Loucy (cell line): ENCODE measurements at regions not wholly inside any gene's neighbourhood (a gene's known extent, or its start where the extent isn't known, plus 50 kb on each side); places are given as distances from the start of the nearest gene placed in this dataset.

Experiments
- H2AFZ ChIP-seq: fragments of 200-600 bp; sonication (generic); 2 replicates; pipeline ENCODE4 v1.6.0; 2016; ENCODE audit warnings: antibody characterized with exemption, mild to moderate bottlenecking, low read length, moderate library complexity
- H3F3A ChIP-seq: fragments of 200-600 bp; 2 replicates; pipeline ENCODE4 v1.6.0; 2016; ENCODE audit warnings: antibody characterized with exemption, low read depth, mild to moderate bottlenecking
- H3K27me3 ChIP-seq: fragments of 200-600 bp; sonication (generic); 2 replicates; pipeline ENCODE4 v1.6.1; 2014; ENCODE audit warnings: low read length, mild to moderate bottlenecking; ENCODE audit not compliant: insufficient read depth, poor library complexity, severe bottlenecking
- H3K36me3 ChIP-seq: fragments of 200-600 bp; sonication (generic); 2 replicates; pipeline ENCODE4 v1.6.1; 2016; ENCODE audit warnings: low read length; ENCODE audit not compliant: insufficient read depth
- H3K4me1 ChIP-seq: fragments of 200-600 bp; sonication (generic); 2 replicates; pipeline ENCODE4 v1.5.1; 2014; ENCODE audit warnings: low read length, mild to moderate bottlenecking; ENCODE audit not compliant: insufficient read depth, poor library complexity, severe bottlenecking
- H3K4me2 ChIP-seq: fragments of 200-600 bp; sonication (generic); 2 replicates; pipeline ENCODE4 v1.6.0; 2014; ENCODE audit warnings: antibody characterized with exemption, low read length, low read depth, mild to moderate bottlenecking; ENCODE audit not compliant: poor library complexity, severe bottlenecking
- H3K4me3 ChIP-seq: fragments of 200-600 bp; sonication (generic); 2 replicates; pipeline ENCODE4 v1.5.1; 2014; ENCODE audit warnings: low read length, mild to moderate bottlenecking, mixed read lengths; ENCODE audit not compliant: poor library complexity, severe bottlenecking
- H3K79me2 ChIP-seq: fragments of 200-600 bp; sonication (generic); 2 replicates; pipeline ENCODE4 v1.6.1; 2014; ENCODE audit warnings: low read length; ENCODE audit not compliant: insufficient read depth
- H3K9ac ChIP-seq: fragments of 200-600 bp; sonication (generic); 2 replicates; pipeline ENCODE4 v1.6.0; 2014; ENCODE audit warnings: mild to moderate bottlenecking, low read depth, low read length, moderate library complexity; ENCODE audit not compliant: poor library complexity, severe bottlenecking
- H3K9me2 ChIP-seq: fragments of 200-600 bp; sonication (generic); replicated peaks from 2 replicates; pipeline ENCODE4 v1.6.1; 2016; ENCODE audit warnings: low read depth, low read length, mixed read lengths
- H3K9me3 ChIP-seq: fragments of 200-600 bp; sonication (generic); 2 replicates; pipeline ENCODE4 v1.6.1; 2014; ENCODE audit warnings: mild to moderate bottlenecking, antibody characterized with exemption, low read length, low read depth; ENCODE audit not compliant: insufficient read depth
- H4K20me1 ChIP-seq: fragments of 200-600 bp; sonication (generic); 2 replicates; pipeline ENCODE4 v1.6.0; 2014; ENCODE audit warnings: antibody characterized with exemption, low read length, mild to moderate bottlenecking; ENCODE audit not compliant: insufficient read depth, poor library complexity, severe bottlenecking
- EZH2phosphoT487 ChIP-seq: fragments of 200-600 bp; IDR thresholded peaks from 2 replicates; pipeline ENCODE4 v1.6.1; 2018; ENCODE audit warnings: antibody characterized with exemption, mild to moderate bottlenecking, moderate library complexity, borderline replicate concordance
- TF ChIP-seq, protein P1 (sequence below): fragments of 200-600 bp; sonication (generic); conservative IDR thresholded peaks from 2 replicates; pipeline ENCODE4 v1.5.1; 2014; ENCODE audit warnings: mild to moderate bottlenecking, antibody characterized with exemption, low read length

DNA sequence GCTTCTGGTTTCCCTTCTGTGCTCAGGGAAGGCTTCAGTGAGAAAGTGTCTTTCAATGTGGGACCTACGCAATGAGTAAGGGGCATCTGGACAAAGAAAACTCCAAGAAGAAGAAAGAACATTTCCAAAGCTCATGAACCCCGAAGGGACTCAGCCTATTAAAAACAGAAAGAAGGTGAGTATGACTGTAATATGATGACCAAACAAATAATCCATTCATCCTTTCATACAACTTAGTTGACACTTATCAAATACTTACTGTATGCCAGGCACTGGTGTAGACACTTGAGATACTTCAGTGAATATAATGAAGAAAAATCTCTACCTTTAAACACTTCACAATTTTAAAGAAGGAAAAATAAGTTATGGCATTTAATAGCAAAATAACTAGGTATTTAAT, 1054.2 kb upstream of the FOXG1 start:
- no peaks in the 10 kb centered on the region for H3K9me2 ChIP-seq
- H3K4me1 ChIP-seq, result no peaks in the 10 kb centered on the region
- no peaks in the 10 kb centered on the region for H3K27me3 ChIP-seq
- H3K4me3 ChIP-seq, result no peak overlapping the region
- no peaks in the 10 kb centered on the region; the same call in 1 of the 2 replicates for H3K9me3 ChIP-seq
- TF ChIP-seq EZH2phosphoT487, result no peak
- TF ChIP-seq, protein P1, sequence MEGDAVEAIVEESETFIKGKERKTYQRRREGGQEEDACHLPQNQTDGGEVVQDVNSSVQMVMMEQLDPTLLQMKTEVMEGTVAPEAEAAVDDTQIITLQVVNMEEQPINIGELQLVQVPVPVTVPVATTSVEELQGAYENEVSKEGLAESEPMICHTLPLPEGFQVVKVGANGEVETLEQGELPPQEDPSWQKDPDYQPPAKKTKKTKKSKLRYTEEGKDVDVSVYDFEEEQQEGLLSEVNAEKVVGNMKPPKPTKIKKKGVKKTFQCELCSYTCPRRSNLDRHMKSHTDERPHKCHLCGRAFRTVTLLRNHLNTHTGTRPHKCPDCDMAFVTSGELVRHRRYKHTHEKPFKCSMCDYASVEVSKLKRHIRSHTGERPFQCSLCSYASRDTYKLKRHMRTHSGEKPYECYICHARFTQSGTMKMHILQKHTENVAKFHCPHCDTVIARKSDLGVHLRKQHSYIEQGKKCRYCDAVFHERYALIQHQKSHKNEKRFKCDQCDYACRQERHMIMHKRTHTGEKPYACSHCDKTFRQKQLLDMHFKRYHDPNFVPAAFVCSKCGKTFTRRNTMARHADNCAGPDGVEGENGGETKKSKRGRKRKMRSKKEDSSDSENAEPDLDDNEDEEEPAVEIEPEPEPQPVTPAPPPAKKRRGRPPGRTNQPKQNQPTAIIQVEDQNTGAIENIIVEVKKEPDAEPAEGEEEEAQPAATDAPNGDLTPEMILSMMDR, result no peak
- H3K9ac ChIP-seq, result no peak overlapping the region
- no peaks in the 10 kb centered on the region for H3K79me2 ChIP-seq
- no peak overlapping the region for H2AFZ ChIP-seq
- H3K36me3 ChIP-seq, result no peaks in the 10 kb centered on the region
- H3K4me2 ChIP-seq, result no peak overlapping the region
- H3F3A ChIP-seq, result no peaks in the 10 kb centered on the region
- no peaks in the 10 kb centered on the region for H4K20me1 ChIP-seq

DNA sequence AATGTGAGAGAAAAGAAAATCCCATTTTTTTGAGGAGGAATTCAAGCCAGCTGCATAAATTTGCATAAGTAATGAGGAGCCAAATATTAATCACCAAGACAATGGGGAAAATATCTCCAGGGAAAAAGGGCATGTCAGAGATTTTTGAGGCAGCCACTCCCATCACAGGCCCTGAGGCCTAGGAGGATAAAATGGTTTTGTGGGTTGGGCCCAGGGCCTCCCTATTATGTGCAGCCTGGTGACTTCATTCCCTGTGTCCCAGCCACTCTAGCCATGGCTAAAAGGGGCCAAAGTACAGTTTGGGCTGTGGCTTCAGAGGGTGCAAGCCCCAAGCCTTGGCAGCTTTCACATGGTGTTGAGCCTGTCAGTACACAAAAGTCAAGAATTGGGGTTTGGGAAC, 1051.0 kb upstream of the FOXG1 start:
- Histone ChIP-seq H3K27me3 (no peaks in the 10 kb centered on the region), H3K9ac (no peak overlapping the region), H3K4me2 (no peak overlapping the region), H3K9me3 (no peaks in the 10 kb centered on the region; the same call in 1 of the 2 replicates), H3K9me2 (no peaks in the 10 kb centered on the region), H2AFZ (no peak overlapping the region), H3F3A (no peaks in the 10 kb centered on the region), H4K20me1 (no peaks in the 10 kb centered on the region), H3K4me1 (no peaks in the 10 kb centered on the region), H3K36me3 (no peaks in the 10 kb centered on the region), H3K4me3 (no peak overlapping the region), H3K79me2 (no peaks in the 10 kb centered on the region)
- no peak for TF ChIP-seq EZH2phosphoT487
- TF ChIP-seq, protein P1, result no peak

DNA sequence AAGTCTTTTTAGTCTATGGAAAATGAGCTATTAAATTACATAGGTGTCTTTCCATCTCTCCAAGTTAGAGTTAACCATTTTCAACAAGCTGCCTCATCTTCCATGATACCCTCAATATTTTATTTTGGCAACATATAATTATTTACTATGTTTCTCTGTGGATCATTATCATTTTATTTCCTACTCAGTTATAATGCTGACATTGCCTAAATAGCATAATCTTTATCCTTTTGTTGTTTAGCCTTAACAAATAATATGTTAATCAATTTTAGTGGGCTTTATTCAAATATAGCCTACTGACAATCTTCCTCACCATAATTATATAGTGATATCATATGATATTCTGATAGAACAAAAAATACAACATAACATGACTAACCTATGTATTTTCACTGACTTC, 1044.8 kb upstream of the FOXG1 start:
- Histone ChIP-seq H3K27me3 (no peaks in the 10 kb centered on the region), H2AFZ (no peak overlapping the region), H3K9ac (no peak overlapping the region), H4K20me1 (no peaks in the 10 kb centered on the region), H3K4me3 (no peak overlapping the region), H3K79me2 (no peaks in the 10 kb centered on the region), H3K4me2 (no peak overlapping the region), H3K9me3 (no peaks in the 10 kb centered on the region), H3F3A (no peaks in the 10 kb centered on the region), H3K4me1 (no peaks in the 10 kb centered on the region), H3K9me2 (no peaks in the 10 kb centered on the region), H3K36me3 (no peaks in the 10 kb centered on the region)
- TF ChIP-seq, protein P1, result no peak
- TF ChIP-seq EZH2phosphoT487, result no peak
